ENCODE measurements at regions not wholly inside any gene's neighbourhood (a gene's known extent, or its start where the extent isn't known, plus 50 kb on each side); places are given as distances from the start of the nearest gene placed in this dataset.

- TF ChIP-seq, protein P1, sequence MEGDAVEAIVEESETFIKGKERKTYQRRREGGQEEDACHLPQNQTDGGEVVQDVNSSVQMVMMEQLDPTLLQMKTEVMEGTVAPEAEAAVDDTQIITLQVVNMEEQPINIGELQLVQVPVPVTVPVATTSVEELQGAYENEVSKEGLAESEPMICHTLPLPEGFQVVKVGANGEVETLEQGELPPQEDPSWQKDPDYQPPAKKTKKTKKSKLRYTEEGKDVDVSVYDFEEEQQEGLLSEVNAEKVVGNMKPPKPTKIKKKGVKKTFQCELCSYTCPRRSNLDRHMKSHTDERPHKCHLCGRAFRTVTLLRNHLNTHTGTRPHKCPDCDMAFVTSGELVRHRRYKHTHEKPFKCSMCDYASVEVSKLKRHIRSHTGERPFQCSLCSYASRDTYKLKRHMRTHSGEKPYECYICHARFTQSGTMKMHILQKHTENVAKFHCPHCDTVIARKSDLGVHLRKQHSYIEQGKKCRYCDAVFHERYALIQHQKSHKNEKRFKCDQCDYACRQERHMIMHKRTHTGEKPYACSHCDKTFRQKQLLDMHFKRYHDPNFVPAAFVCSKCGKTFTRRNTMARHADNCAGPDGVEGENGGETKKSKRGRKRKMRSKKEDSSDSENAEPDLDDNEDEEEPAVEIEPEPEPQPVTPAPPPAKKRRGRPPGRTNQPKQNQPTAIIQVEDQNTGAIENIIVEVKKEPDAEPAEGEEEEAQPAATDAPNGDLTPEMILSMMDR (IDR thresholded peaks at IDR 0.05; ENCODE audit: borderline replicate concordance, control extremely low read depth, extremely low read depth, insufficient read depth, missing control alignments), result no peak
- DNase-seq (ENCODE audit: low spot score), result no peak
- in situ Hi-C loops (cut with MboI; ENCODE audit: low sequenced_read_pairs, unreplicated experiment), result no loop called here
Measured at GRCh38 chr5:126115059-126115629, 308.1 kb upstream of the GRAMD2B start.

GRCh38 chr5:126117044-126117443, 306.2 kb upstream of the GRAMD2B start:
- DNase-seq (ENCODE audit: low spot score), result no peak
- TF ChIP-seq, protein P1 (IDR thresholded peaks at IDR 0.05; ENCODE audit: borderline replicate concordance, control extremely low read depth, extremely low read depth, insufficient read depth, missing control alignments), result no peak
- in situ Hi-C loops (cut with MboI; ENCODE audit: low sequenced_read_pairs, unreplicated experiment), result no loop called here

DNA sequence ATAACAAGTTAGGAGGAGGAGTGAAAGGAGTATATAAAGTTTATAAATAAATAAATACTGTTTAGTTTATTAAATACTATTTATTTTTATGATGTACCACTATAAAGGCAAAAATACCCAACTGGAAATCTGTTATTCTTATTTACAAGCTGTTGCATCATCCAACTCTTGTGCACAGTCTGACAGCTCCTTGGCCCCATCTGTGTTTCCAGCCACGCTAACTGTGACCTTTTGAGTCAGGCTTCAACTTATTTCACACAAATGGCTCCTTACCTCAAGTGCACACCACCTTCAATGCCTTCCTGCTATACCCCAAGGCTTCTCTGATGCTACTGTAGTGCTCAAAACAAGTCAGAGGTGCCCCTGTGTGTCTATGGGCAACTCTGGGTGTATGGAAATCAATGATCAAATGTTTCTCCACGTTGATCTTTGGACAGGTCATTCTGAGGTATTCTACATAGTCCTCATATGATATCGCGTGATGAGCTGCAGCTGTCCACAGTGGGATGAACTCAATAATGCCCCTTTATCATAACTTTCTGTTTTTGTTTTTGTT, 303.2 kb upstream of the GRAMD2B start:
- in situ Hi-C loops (cut with MboI; ENCODE audit: low sequenced_read_pairs, unreplicated experiment), result no loop called here
- TF ChIP-seq, protein P1 (IDR thresholded peaks at IDR 0.05; ENCODE audit: borderline replicate concordance, control extremely low read depth, extremely low read depth, insufficient read depth, missing control alignments), result no peak
- no peak for DNase-seq (ENCODE audit: low spot score)

- TF ChIP-seq, protein P1 (IDR thresholded peaks at IDR 0.05; ENCODE audit: borderline replicate concordance, control extremely low read depth, extremely low read depth, insufficient read depth, missing control alignments), result no peak
- DNase-seq (ENCODE audit: low spot score), result no peak
- in situ Hi-C loops (cut with MboI; ENCODE audit: low sequenced_read_pairs, unreplicated experiment), result no loop called here
Measured at GRCh38 chr5:126120939-126121338, 302.3 kb upstream of the GRAMD2B start.

DNA sequence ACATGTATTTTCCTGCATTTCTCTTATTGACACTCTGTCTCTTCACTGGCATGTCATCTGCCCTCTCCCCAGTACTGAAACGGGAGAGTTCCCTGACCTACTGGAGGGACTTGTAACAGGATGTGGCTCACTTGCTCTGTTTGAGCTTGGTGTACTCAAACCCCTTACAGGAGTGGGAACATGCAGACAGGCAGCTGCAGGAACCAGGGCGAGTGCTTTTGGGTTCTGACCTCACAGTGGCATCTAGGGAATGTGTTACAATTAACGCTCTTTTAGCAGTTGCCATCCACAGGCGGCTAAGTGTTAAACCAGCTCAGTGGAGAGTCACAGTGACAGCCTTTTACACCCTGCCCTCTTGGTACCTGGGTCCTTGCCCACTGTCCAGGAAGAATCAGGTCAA, 300.3 kb upstream of the GRAMD2B start:
- DNase-seq (ENCODE audit: low spot score), result no peak
- in situ Hi-C loops (cut with MboI; ENCODE audit: low sequenced_read_pairs, unreplicated experiment), result no loop called here
- TF ChIP-seq, protein P1 (IDR thresholded peaks at IDR 0.05; ENCODE audit: borderline replicate concordance, control extremely low read depth, extremely low read depth, insufficient read depth, missing control alignments), result no peak

- TF ChIP-seq, protein P1 (IDR thresholded peaks at IDR 0.05; ENCODE audit: borderline replicate concordance, control extremely low read depth, extremely low read depth, insufficient read depth, missing control alignments), result no peak
- in situ Hi-C loops (cut with MboI; ENCODE audit: low sequenced_read_pairs, unreplicated experiment), result no loop called here
- DNase-seq (ENCODE audit: low spot score), result no peak
Measured at GRCh38 chr5:126124706-126125345, 298.4 kb upstream of the GRAMD2B start.

Measured in GM13976 (cell line).